ENCODE measurements at regions not wholly inside any gene's neighbourhood (a gene's known extent, or its start where the extent isn't known, plus 50 kb on each side); places are given as distances from the start of the nearest gene placed in this dataset. TPM values are rescaled to one million over a fixed set of nuclear protein-coding genes. Genes with fewer than 3 reads are reported as not detected.

- DNase-seq (ENCODE audit: low spot score): no peak
- intact Hi-C loops (cut with DNase I): no loop called here
- TF ChIP-seq POLR2A (IDR thresholded peaks at IDR 0.05) (no peak), CTCF (IDR thresholded peaks at IDR 0.05) (no peak), POLR2AphosphoS5 (IDR thresholded peaks at IDR 0.05) (no peak)
- Histone ChIP-seq H3K27me3 (replicated peaks; ENCODE audit: insufficient read depth) (peaks cover 14% of the 10 kb centered on the region), H3K36me3 (no peaks in the 10 kb centered on the region), H3K27ac (no peak overlapping the region), H3K9me3 (no peaks in the 10 kb centered on the region), H3K4me1 (replicated peaks) (no peaks in the 10 kb centered on the region), H3K4me3 (no peak overlapping the region)
- 75% methylated on average over 8 of the region's 8 CpGs for WGBS
These were observed 197.1 kb downstream of the AJAP1 start for GRCh38 chr1:4851385-4852065.

GRCh38 chr1:4848431-4848830 lies 194.0 kb downstream of the AJAP1 start:
- no peak for DNase-seq (ENCODE audit: low spot score)
- H3K36me3 ChIP-seq: no peaks in the 10 kb centered on the region
- H3K4me1 ChIP-seq (replicated peaks): no peaks in the 10 kb centered on the region
- intact Hi-C loops (cut with DNase I): no loop called here
- 47% methylated on average over 4 of the region's 4 CpGs for WGBS
- no peak overlapping the region for H3K4me3 ChIP-seq
- no peak overlapping the region for H3K27ac ChIP-seq
- no peaks in the 10 kb centered on the region for H3K9me3 ChIP-seq
- peaks cover 14% of the 10 kb centered on the region for H3K27me3 ChIP-seq (replicated peaks; ENCODE audit: insufficient read depth)
- TF ChIP-seq POLR2A (IDR thresholded peaks at IDR 0.05): no peak
- no peak for TF ChIP-seq POLR2AphosphoS5 (IDR thresholded peaks at IDR 0.05)
- TF ChIP-seq CTCF (IDR thresholded peaks at IDR 0.05): no peak

GRCh38 chr1:4847711-4848110 lies 193.3 kb downstream of the AJAP1 start:
- H3K36me3 ChIP-seq: no peaks in the 10 kb centered on the region
- intact Hi-C loops (cut with DNase I): no loop called here
- 81% methylated on average over 5 of the region's 5 CpGs for WGBS
- TF ChIP-seq POLR2A (IDR thresholded peaks at IDR 0.05): no peak
- no peak for TF ChIP-seq POLR2AphosphoS5 (IDR thresholded peaks at IDR 0.05)
- TF ChIP-seq CTCF (IDR thresholded peaks at IDR 0.05): no peak
- DNase-seq (ENCODE audit: low spot score): no peak
- H3K9me3 ChIP-seq: no peaks in the 10 kb centered on the region
- H3K27me3 ChIP-seq (replicated peaks; ENCODE audit: insufficient read depth): peaks cover 14% of the 10 kb centered on the region
- no peak overlapping the region for H3K4me3 ChIP-seq
- no peaks in the 10 kb centered on the region for H3K4me1 ChIP-seq (replicated peaks)
- no peak overlapping the region for H3K27ac ChIP-seq

Small RNAs in the stretch of these regions (microRNA-seq; reads per million reads assigned to microRNA genes)
- not detected for gene MIR4417

Small RNAs in the stretch of these regions (small RNA-seq; reads per million reads assigned to genes)
- gene MIR4417: 0 reads per million in 2 donors

All from prostate gland (tissue), 2 donors.